B cell (primary cell): ENCODE measurements at regions not wholly inside any gene's neighbourhood (a gene's known extent, or its start where the extent isn't known, plus 50 kb on each side); places are given as distances from the start of the nearest gene placed in this dataset.

Experiments
- ATAC-seq: fragments of 200-7000 bp; cut with Tn5 transposase; one replicate; pipeline ENCODE4 v1.10.0; 2021; ENCODE audit warnings: low read depth, mild to moderate bottlenecking, moderate number of reproducible peaks, moderate library complexity
- CTCF ChIA-PET: fragments of 350-600 bp; sonication (Branson Sonifier 250); formaldehyde crosslinking; loops from one replicate; lab custom pipeline; 2021; ENCODE audit warnings: antibody characterized with exemption, inconsistent platforms; lab: Charles Lee
- POLR2A ChIA-PET: fragments of 350-600 bp; sonication (Branson Sonifier 250); formaldehyde crosslinking; loops from one replicate; lab custom pipeline; 2021; ENCODE audit warnings: antibody characterized with exemption; lab: Charles Lee
- DNase-seq: peaks from one replicate; pipeline ENCODE4 v3.0.0; 2013
- H2AFZ ChIP-seq: 2 replicates; pipeline ENCODE4 v1.6.1; 2012; ENCODE audit warnings: mild to moderate bottlenecking, low read depth, low read length; ENCODE audit not compliant: insufficient read depth, poor library complexity, severe bottlenecking
- H3K27ac ChIP-seq, 2 donors: 1 replicate in 1 of 2; 2 replicates in 1 of 2; pipeline ENCODE4 v1.5.1; 2012 to 2013; ENCODE audit warnings: low read length in 2 of 2, mild to moderate bottlenecking in 2 of 2, moderate library complexity in 1 of 2
- H3K27me3 ChIP-seq, 4 experiments: fragments of 200-600 bp in 1 of 4; sonication (generic) in 1 of 4; replicated peaks in 1 of 4; 1 replicate in 2 of 4; 2 replicates in 2 of 4; pipeline versions ENCODE4 v1.6.1 to v1.7.0; 2013 to 2016; ENCODE audit warnings: low read length in 3 of 4, mild to moderate bottlenecking in 2 of 4, mixed read lengths in 1 of 4, moderate library complexity in 1 of 4; ENCODE audit not compliant: insufficient read depth in 4 of 4, control insufficient read depth in 3 of 4; ENCODE audit errors: control extremely low read depth in 1 of 4
- H3K36me3 ChIP-seq, 2 experiments: replicated peaks in 1 of 2; 1 replicate in 1 of 2; 2 replicates in 1 of 2; pipeline versions ENCODE4 v1.6.1 to v1.7.1; 2013; ENCODE audit warnings: low read length in 1 of 2; ENCODE audit not compliant: insufficient read depth in 2 of 2, control insufficient read depth in 1 of 2; ENCODE audit errors: control extremely low read depth in 1 of 2, extremely low read depth in 1 of 2
- H3K4me1 ChIP-seq, 2 donors: fragments of 200-600 bp in 1 of 2; sonication (generic) in 1 of 2; 1 replicate in 1 of 2; 2 replicates in 1 of 2; pipeline versions ENCODE4 v1.5.1 to v1.6.1; 2013 to 2017; ENCODE audit warnings: low read length in 2 of 2; ENCODE audit not compliant: control insufficient read depth in 2 of 2, insufficient read depth in 2 of 2
- H3K4me2 ChIP-seq: replicated peaks from 2 replicates; pipeline ENCODE3; 2012; ENCODE audit warnings: mild to moderate bottlenecking, low read depth, low read length; ENCODE audit not compliant: poor library complexity, severe bottlenecking
- H3K4me3 ChIP-seq, 5 experiments: fragments of 200-600 bp in 1 of 5; sonication (generic) in 1 of 5; 1 replicate in 3 of 5; 2 replicates in 2 of 5; pipeline versions ENCODE4 v1.5.1 to v1.7.0; 2011 to 2016; ENCODE audit warnings: low read length in 4 of 5, mild to moderate bottlenecking in 4 of 5, low read depth in 2 of 5, control low read depth in 1 of 5, moderate library complexity in 1 of 5; ENCODE audit not compliant: insufficient read depth in 1 of 5; ENCODE audit errors: control extremely low read depth in 1 of 5, extremely low read depth in 1 of 5
- H3K79me2 ChIP-seq: fragments of 200-600 bp; sonication (generic); one replicate; pipeline ENCODE4 v1.6.0; 2016; ENCODE audit warnings: low read length; ENCODE audit not compliant: control insufficient read depth, insufficient read depth
- H3K9ac ChIP-seq: fragments of 200-600 bp; sonication (generic); 2 replicates; pipeline ENCODE4 v1.6.1; 2017; ENCODE audit warnings: mild to moderate bottlenecking, low read length, moderate library complexity
- H3K9me3 ChIP-seq, 3 donors: one replicate each; pipeline versions ENCODE4 v1.6.1 to v1.7.1; 2013; ENCODE audit warnings: low read length in 2 of 3; ENCODE audit not compliant: control insufficient read depth in 2 of 3, insufficient read depth in 1 of 3; ENCODE audit errors: control extremely low read depth in 1 of 3
- H4K20me1 ChIP-seq: 2 replicates; pipeline ENCODE4 v1.6.0; 2012; ENCODE audit warnings: mild to moderate bottlenecking, low read length; ENCODE audit not compliant: insufficient read depth, control insufficient read depth, poor library complexity, severe bottlenecking
- H3K27ac Mint-ChIP-seq: one replicate; pipeline ENCODE4 v1.8.0; 2021; ENCODE audit warnings: mixed read lengths
- H3K27me3 Mint-ChIP-seq: one replicate; pipeline ENCODE4 v1.8.0; 2021; ENCODE audit warnings: mixed read lengths
- H3K4me1 Mint-ChIP-seq: one replicate; pipeline ENCODE4 v1.8.0; 2021; ENCODE audit warnings: mixed read lengths
- H3K4me3 Mint-ChIP-seq: one replicate; pipeline ENCODE4 v1.8.0; 2021; ENCODE audit warnings: mixed read lengths
- H3K9me3 Mint-ChIP-seq: one replicate; pipeline ENCODE4 v1.8.0; 2022; ENCODE audit warnings: mixed read lengths; ENCODE audit not compliant: insufficient read depth
- EZH2 ChIP-seq: IDR thresholded peaks from 2 replicates; pipeline ENCODE4 v1.6.1; 2012; ENCODE audit warnings: borderline replicate concordance, low read depth, mild to moderate bottlenecking, moderate library complexity, low read length; ENCODE audit not compliant: insufficient read depth, poor library complexity, severe bottlenecking
- WGBS: methylation state at CpG from one replicate; pipeline ENCODE4 v1.1.5; 2013; ENCODE audit warnings: missing lambda C conversion rate; ENCODE audit not compliant: insufficient coverage; 5-methylcytosine and 5-hydroxymethylcytosine counted together
- intact Hi-C: fragments of 100-400 bp; cut with micrococcal nuclease; formaldehyde crosslinking; loops from one replicate; pipeline ENCODE4 v1.10.0; 2022
- TF ChIP-seq, protein P1 (sequence below): fragments of 200-600 bp; IDR thresholded peaks from one replicate; pipeline ENCODE4 v1.8.0; 2022; ENCODE audit warnings: antibody characterized with exemption, mild to moderate bottlenecking

DNA sequence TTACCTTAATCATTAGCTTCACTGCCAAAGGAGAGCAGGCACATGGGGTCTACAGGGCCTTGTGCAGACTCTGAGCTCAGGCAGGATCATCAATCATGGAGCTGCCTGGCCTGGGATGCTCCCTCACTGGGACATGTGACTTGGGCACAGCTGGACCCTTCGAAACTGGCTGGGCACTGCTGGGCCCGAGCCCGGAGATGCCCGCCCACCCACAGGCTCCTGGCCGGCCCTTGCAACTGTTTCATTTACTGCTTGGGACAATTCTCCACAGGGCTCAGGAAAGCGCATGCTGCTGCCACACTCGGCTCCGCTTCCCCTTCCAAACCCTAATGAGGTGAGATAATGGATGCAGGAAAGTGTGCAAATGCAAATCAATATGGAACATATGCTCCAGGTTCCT, 387.5 kb downstream of the TRIM36 start:
- no peaks in the 10 kb centered on the region for H3K4me1 Mint-ChIP-seq
- Histone ChIP-seq H3K79me2 (no peaks in the 10 kb centered on the region), H3K27me3 (no peaks in the 10 kb centered on the region), H4K20me1 (no peaks in the 10 kb centered on the region), H3K4me3 (no peak overlapping the region), H3K27ac (no peak overlapping the region), H3K4me1 (no peaks in the 10 kb centered on the region), H3K4me2 (no peak overlapping the region), H3K36me3 (no peaks in the 10 kb centered on the region), H3K9ac (no peak overlapping the region), H3K9me3 (peaks cover 0 to 8% (median 0%) of the 10 kb centered on the region in 3 donors), H2AFZ (no peak overlapping the region)
- no peaks in the 10 kb centered on the region for H3K27me3 Mint-ChIP-seq
- WGBS = 96% methylated on average over 5 of the region's 8 CpGs
- DNase-seq (no peak), ATAC-seq (no peak)
- intact Hi-C loops = no loop called here
- peaks cover 2% of the 10 kb centered on the region for H3K9me3 Mint-ChIP-seq
- ChIA-PET CTCF (no interaction called here), POLR2A (no interaction called here)
- no peak overlapping the region for H3K27ac Mint-ChIP-seq
- TF ChIP-seq, protein P1, sequence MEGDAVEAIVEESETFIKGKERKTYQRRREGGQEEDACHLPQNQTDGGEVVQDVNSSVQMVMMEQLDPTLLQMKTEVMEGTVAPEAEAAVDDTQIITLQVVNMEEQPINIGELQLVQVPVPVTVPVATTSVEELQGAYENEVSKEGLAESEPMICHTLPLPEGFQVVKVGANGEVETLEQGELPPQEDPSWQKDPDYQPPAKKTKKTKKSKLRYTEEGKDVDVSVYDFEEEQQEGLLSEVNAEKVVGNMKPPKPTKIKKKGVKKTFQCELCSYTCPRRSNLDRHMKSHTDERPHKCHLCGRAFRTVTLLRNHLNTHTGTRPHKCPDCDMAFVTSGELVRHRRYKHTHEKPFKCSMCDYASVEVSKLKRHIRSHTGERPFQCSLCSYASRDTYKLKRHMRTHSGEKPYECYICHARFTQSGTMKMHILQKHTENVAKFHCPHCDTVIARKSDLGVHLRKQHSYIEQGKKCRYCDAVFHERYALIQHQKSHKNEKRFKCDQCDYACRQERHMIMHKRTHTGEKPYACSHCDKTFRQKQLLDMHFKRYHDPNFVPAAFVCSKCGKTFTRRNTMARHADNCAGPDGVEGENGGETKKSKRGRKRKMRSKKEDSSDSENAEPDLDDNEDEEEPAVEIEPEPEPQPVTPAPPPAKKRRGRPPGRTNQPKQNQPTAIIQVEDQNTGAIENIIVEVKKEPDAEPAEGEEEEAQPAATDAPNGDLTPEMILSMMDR = no peak
- TF ChIP-seq EZH2 = no peak
- no peak overlapping the region for H3K4me3 Mint-ChIP-seq

DNA sequence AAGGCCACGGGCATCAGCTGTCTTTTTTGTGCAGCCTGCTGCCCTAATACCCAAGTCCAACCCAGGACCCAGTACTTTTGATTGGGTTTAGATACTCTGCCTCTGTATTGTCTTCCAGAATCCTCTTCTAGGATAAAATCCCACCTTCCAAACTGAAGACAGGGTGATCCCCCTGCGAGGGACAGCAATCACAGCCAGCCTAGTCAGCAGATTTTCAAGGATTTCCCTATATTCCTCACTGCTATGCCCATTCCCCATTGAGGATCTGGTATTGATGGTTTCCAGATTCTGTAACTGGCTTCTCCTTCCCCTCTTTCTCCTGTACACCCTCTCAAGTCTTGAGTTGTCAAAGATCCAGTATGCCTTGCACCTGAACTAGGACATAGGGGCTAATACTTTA, 389.4 kb downstream of the TRIM36 start:
- H3K27ac ChIP-seq = no peak overlapping the region
- no peak for DNase-seq
- H3K27me3 Mint-ChIP-seq = no peaks in the 10 kb centered on the region
- no peak overlapping the region for H3K27ac Mint-ChIP-seq
- ChIA-PET CTCF (no interaction called here), POLR2A (no interaction called here)
- H3K4me3 Mint-ChIP-seq = no peak overlapping the region
- TF ChIP-seq EZH2 = no peak
- TF ChIP-seq, protein P1 = no peak
- no peak overlapping the region for H3K4me2 ChIP-seq
- no peaks in the 10 kb centered on the region for H3K36me3 ChIP-seq
- H3K27me3 ChIP-seq = no peaks in the 10 kb centered on the region
- H3K4me3 ChIP-seq = no peak overlapping the region
- H3K4me1 Mint-ChIP-seq = no peaks in the 10 kb centered on the region
- no peak overlapping the region for H2AFZ ChIP-seq
- no peaks in the 10 kb centered on the region for H3K4me1 ChIP-seq
- peaks cover 0 to 8% (median 0%) of the 10 kb centered on the region in 3 donors for H3K9me3 ChIP-seq
- no peaks in the 10 kb centered on the region for H3K79me2 ChIP-seq
- 67% methylated on average over 1 of the region's 2 CpGs for WGBS
- no peaks in the 10 kb centered on the region for H4K20me1 ChIP-seq
- intact Hi-C loops = no loop called here
- H3K9me3 Mint-ChIP-seq = peaks cover 2% of the 10 kb centered on the region
- no peak for ATAC-seq
- no peak overlapping the region for H3K9ac ChIP-seq
